ENCODE measurements at regions not wholly inside any gene's neighbourhood (a gene's known extent, or its start where the extent isn't known, plus 50 kb on each side); places are given as distances from the start of the nearest gene placed in this dataset.

DNA sequence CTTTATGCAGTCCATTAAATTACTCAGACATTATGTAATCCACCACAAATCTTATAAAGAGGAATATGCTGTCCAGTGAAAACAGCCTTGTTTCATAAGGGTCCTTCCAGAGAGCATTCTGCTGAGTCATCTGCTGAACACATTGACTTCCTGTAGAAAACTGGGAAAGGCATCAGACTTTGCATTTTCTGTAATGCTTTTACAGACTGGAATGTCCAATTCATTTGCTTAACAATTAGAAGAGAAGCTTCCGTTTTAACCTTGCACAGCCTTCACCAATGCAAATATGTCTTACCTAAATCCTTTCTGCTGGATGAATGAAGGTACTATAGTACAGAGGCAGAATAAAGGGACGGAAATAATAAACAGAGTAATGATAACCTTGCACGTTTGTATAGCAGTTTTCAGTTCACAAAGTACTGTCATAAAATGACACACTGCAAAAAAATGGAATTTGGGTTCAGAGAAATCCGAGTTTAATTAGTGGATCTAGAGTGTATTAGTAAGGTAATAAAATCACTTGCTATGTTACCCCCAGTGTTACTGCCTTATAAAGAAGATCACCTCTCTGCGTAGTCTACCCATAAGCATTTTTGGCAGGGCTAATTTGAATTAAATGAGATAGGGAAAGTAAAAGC is 301.5 kb downstream of the PYDC2 start:
- peak overlapping the region; percentile 29 for H3K4me2 ChIP-seq

DNA sequence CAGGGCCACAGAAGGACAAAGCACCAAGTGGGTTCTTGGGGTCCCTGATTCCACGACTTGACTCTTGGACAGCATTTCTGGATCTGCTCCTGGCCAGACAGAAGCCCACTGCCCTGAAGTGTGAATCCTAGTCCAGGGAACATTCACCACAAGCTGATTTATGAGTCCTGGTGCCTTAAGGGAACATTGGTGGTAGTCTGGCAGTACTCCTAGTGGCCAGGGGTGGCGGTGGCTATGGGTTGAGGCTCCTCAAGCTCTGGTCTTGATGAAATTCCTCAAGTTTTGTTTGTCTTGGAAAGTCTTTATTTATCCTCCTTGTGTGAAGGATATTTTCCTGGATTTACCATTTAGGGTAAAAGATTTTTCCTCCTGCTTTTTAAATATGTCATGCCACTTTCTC is 307.5 kb downstream of the PYDC2 start:
- H3K27ac Mint-ChIP-seq: no peak overlapping the region
- Histone ChIP-seq H3K27ac (no peak overlapping the region), H3K4me3 (no peak overlapping the region), H3F3A (ENCODE audit: low read depth) (no peaks in the 10 kb centered on the region), H3K27me3 (no peaks in the 10 kb centered on the region), H2AFZ (replicated peaks) (no peak overlapping the region), H3K9me3 (ENCODE audit: low read depth) (no peaks in the 10 kb centered on the region), H4K20me1 (ENCODE audit: low read depth) (no peaks in the 10 kb centered on the region), H3K9ac (no peak overlapping the region), H3K4me1 (no peaks in the 10 kb centered on the region), H3K4me2 (no peak overlapping the region), H3K79me2 (ENCODE audit: low read depth) (no peaks in the 10 kb centered on the region), H3K36me3 (no peaks in the 10 kb centered on the region)
- H3K4me3 Mint-ChIP-seq: no peak overlapping the region
- peaks cover 9% of the 10 kb centered on the region for H3K4me1 Mint-ChIP-seq
- peaks cover 7% of the 10 kb centered on the region for H3K36me3 Mint-ChIP-seq
- DNase-seq (ENCODE audit: low spot score): no peak
- no peak for TF ChIP-seq EZH2phosphoT487 (IDR thresholded peaks at IDR 0.05)
- TF ChIP-seq CTCF (IDR thresholded peaks at IDR 0.05): peak; percentile 20
- H3K9me3 Mint-ChIP-seq: peaks cover 48% of the 10 kb centered on the region
- H3K27me3 Mint-ChIP-seq (ENCODE audit: insufficient read depth, low read depth): no peaks in the 10 kb centered on the region

More for the DNA sequence above, 301.5 kb downstream of the PYDC2 start:
- H3K36me3 Mint-ChIP-seq: peaks cover 3% of the 10 kb centered on the region
- no peak overlapping the region for H3K27ac ChIP-seq
- peaks cover 25% of the 10 kb centered on the region for H3K9me3 Mint-ChIP-seq
- peaks cover 13% of the 10 kb centered on the region for H3K4me1 Mint-ChIP-seq
- peak overlapping the region; percentile 18 for H2AFZ ChIP-seq (replicated peaks)
- H3K9ac ChIP-seq: no peak overlapping the region
- no peaks in the 10 kb centered on the region for H3K27me3 ChIP-seq
- H3F3A ChIP-seq (ENCODE audit: low read depth): no peaks in the 10 kb centered on the region
- no peak overlapping the region for H3K4me3 Mint-ChIP-seq
- TF ChIP-seq CTCF (IDR thresholded peaks at IDR 0.05) (no peak), EZH2phosphoT487 (IDR thresholded peaks at IDR 0.05) (no peak), EZH2 (IDR thresholded peaks at IDR 0.05) (no peak)
- H3K9me3 ChIP-seq (ENCODE audit: low read depth): no peaks in the 10 kb centered on the region
- no peak overlapping the region for H3K4me3 ChIP-seq
- peak overlapping the region; percentile 92 for H3K27ac Mint-ChIP-seq
- H3K4me1 ChIP-seq: peaks cover 15% of the 10 kb centered on the region
- peaks cover 3% of the 10 kb centered on the region for H3K27me3 Mint-ChIP-seq (ENCODE audit: insufficient read depth, low read depth)
- no peaks in the 10 kb centered on the region for H3K36me3 ChIP-seq
- no peaks in the 10 kb centered on the region for H3K79me2 ChIP-seq (ENCODE audit: low read depth)
- H4K20me1 ChIP-seq (ENCODE audit: low read depth): no peaks in the 10 kb centered on the region
- peak; percentile 31 for DNase-seq (ENCODE audit: low spot score)

GRCh38 chr3:191770541-191770940 is 309.6 kb downstream of the PYDC2 start:
- Mint-ChIP-seq H3K9me3 (peaks cover 46% of the 10 kb centered on the region), H3K4me1 (peaks cover 14% of the 10 kb centered on the region), H3K36me3 (peaks cover 11% of the 10 kb centered on the region), H3K4me3 (peak overlapping the region; percentile 35), H3K27me3 (ENCODE audit: insufficient read depth, low read depth) (no peaks in the 10 kb centered on the region), H3K27ac (peak overlapping the region; percentile 79)
- H3K79me2 ChIP-seq (ENCODE audit: low read depth): no peaks in the 10 kb centered on the region
- no peak overlapping the region for H2AFZ ChIP-seq (replicated peaks)
- no peak overlapping the region for H3K4me2 ChIP-seq
- no peaks in the 10 kb centered on the region for H3K4me1 ChIP-seq
- H3K9me3 ChIP-seq (ENCODE audit: low read depth): no peaks in the 10 kb centered on the region
- H4K20me1 ChIP-seq (ENCODE audit: low read depth): no peaks in the 10 kb centered on the region
- no peak for DNase-seq (ENCODE audit: low spot score)
- no peak overlapping the region for H3K9ac ChIP-seq
- no peak for TF ChIP-seq EZH2 (IDR thresholded peaks at IDR 0.05)
- no peak for TF ChIP-seq EZH2phosphoT487 (IDR thresholded peaks at IDR 0.05)
- no peak for TF ChIP-seq CTCF (IDR thresholded peaks at IDR 0.05)
- no peaks in the 10 kb centered on the region for H3F3A ChIP-seq (ENCODE audit: low read depth)
- H3K27ac ChIP-seq: no peak overlapping the region
- H3K36me3 ChIP-seq: no peaks in the 10 kb centered on the region
- H3K27me3 ChIP-seq: no peaks in the 10 kb centered on the region
- no peak overlapping the region for H3K4me3 ChIP-seq

Data from neural progenitor cell (in vitro differentiated cells).